H9 (cell line): ENCODE measurements at regions not wholly inside any gene's neighbourhood (a gene's known extent, or its start where the extent isn't known, plus 50 kb on each side); places are given as distances from the start of the nearest gene placed in this dataset.
A peak's percentile ranks its signal among the peaks of the same experiment; 100 is the strongest.

ENCODE experiments used
- DNase-seq: peaks from one replicate; pipeline ENCODE4 v3.0.0-alpha.2; 2017
- H2AFZ ChIP-seq: one replicate; pipeline ENCODE4 v1.6.1; 2013; ENCODE audit warnings: mild to moderate bottlenecking, low read length, control low read depth, moderate library complexity
- H2AK5ac ChIP-seq: 2 replicates; pipeline ENCODE4 v1.6.1; 2013; ENCODE audit warnings: low read length, control low read depth, mixed read lengths; ENCODE audit not compliant: insufficient read length
- H2BK120ac ChIP-seq: one replicate; pipeline ENCODE4 v1.6.1; 2013; ENCODE audit warnings: low read depth, mild to moderate bottlenecking, low read length, control low read depth, inconsistent platforms; ENCODE audit not compliant: poor library complexity, severe bottlenecking
- H2BK12ac ChIP-seq: 2 replicates; pipeline ENCODE4 v1.6.1; 2013; ENCODE audit warnings: low read length, control low read depth, mixed read lengths, low read depth; ENCODE audit not compliant: insufficient read length
- H2BK15ac ChIP-seq: 2 replicates; pipeline ENCODE4 v1.6.1; 2013; ENCODE audit warnings: low read depth, low read length, control low read depth
- H2BK20ac ChIP-seq: one replicate; pipeline ENCODE4 v1.6.1; 2013; ENCODE audit warnings: low read depth, mild to moderate bottlenecking, low read length, control low read depth, inconsistent platforms; ENCODE audit not compliant: poor library complexity, severe bottlenecking
- H2BK5ac ChIP-seq: 2 replicates; pipeline ENCODE4 v1.6.1; 2013; ENCODE audit warnings: low read length, control low read depth, mixed read lengths; ENCODE audit not compliant: insufficient read length
- H3K14ac ChIP-seq: 2 replicates; pipeline ENCODE4 v1.6.1; 2013; ENCODE audit warnings: low read length, control low read depth; ENCODE audit not compliant: insufficient read depth
- H3K18ac ChIP-seq: 2 replicates; pipeline ENCODE4 v1.6.1; 2013; ENCODE audit warnings: low read depth, mild to moderate bottlenecking, mixed read lengths, low read length, control low read depth; ENCODE audit not compliant: insufficient read length
- H3K23ac ChIP-seq: 2 replicates; pipeline ENCODE4 v1.6.1; 2013; ENCODE audit warnings: low read length, control low read depth, mixed read lengths, low read depth; ENCODE audit not compliant: insufficient read length
- H3K23me2 ChIP-seq: 2 replicates; pipeline ENCODE4 v1.6.1; 2013; ENCODE audit warnings: low read depth, mild to moderate bottlenecking, mixed read lengths, low read length, control low read depth; ENCODE audit not compliant: insufficient read length, poor library complexity, severe bottlenecking
- H3K27ac ChIP-seq: 2 replicates; pipeline ENCODE4 v1.5.1; 2013; ENCODE audit warnings: low read length, control low read depth, mixed read lengths, low read depth; ENCODE audit not compliant: insufficient read length
- H3K27me3 ChIP-seq: 2 replicates; pipeline ENCODE4 v1.6.1; 2013; ENCODE audit warnings: low read length, control low read depth, inconsistent platforms; ENCODE audit not compliant: insufficient read depth
- H3K4ac ChIP-seq: 2 replicates; pipeline ENCODE4 v1.6.1; 2013; ENCODE audit warnings: low read depth, mild to moderate bottlenecking, control low read depth, inconsistent platforms, low read length, moderate library complexity
- H3K4me1 ChIP-seq: 2 replicates; pipeline ENCODE4 v1.6.1; 2013; ENCODE audit warnings: low read length, control low read depth, inconsistent platforms; ENCODE audit not compliant: insufficient read depth
- H3K4me2 ChIP-seq: 2 replicates; pipeline ENCODE4 v1.6.1; 2013; ENCODE audit warnings: low read length, control low read depth, mixed read lengths; ENCODE audit not compliant: insufficient read length, insufficient read depth
- H3K56ac ChIP-seq: 2 replicates; pipeline ENCODE4 v1.6.1; 2013; ENCODE audit warnings: low read depth, mild to moderate bottlenecking, mixed read lengths, low read length, control low read depth; ENCODE audit not compliant: insufficient read length
- H3K79me1 ChIP-seq: 2 replicates; pipeline ENCODE4 v1.6.1; 2013; ENCODE audit warnings: low read depth, mild to moderate bottlenecking, moderate library complexity, low read length, control low read depth, inconsistent platforms; ENCODE audit not compliant: insufficient read depth, poor library complexity, severe bottlenecking
- H3K79me2 ChIP-seq: 2 replicates; pipeline ENCODE4 v1.6.1; 2013; ENCODE audit warnings: low read length, control low read depth, inconsistent platforms; ENCODE audit not compliant: insufficient read depth
- H3K9ac ChIP-seq: 2 replicates; pipeline ENCODE4 v1.6.1; 2013; ENCODE audit warnings: low read length, control low read depth, mixed read lengths; ENCODE audit not compliant: insufficient read length; ENCODE audit errors: extremely low read depth
- H3K9me3 ChIP-seq: one replicate; pipeline ENCODE4 v1.6.1; 2013; ENCODE audit warnings: low read depth, low read length, inconsistent platforms; ENCODE audit not compliant: control insufficient read depth
- H3T11ph ChIP-seq: one replicate; pipeline ENCODE4 v1.6.1; 2013; ENCODE audit warnings: mild to moderate bottlenecking, low read length, control low read depth, inconsistent platforms
- H4K20me1 ChIP-seq: one replicate; pipeline ENCODE4 v1.6.1; 2013; ENCODE audit not compliant: control insufficient read depth, insufficient read length, insufficient read depth
- H4K5ac ChIP-seq: 2 replicates; pipeline ENCODE4 v1.6.1; 2013; ENCODE audit warnings: low read depth, mild to moderate bottlenecking, mixed read lengths, low read length, control low read depth; ENCODE audit not compliant: insufficient read length
- H4K8ac ChIP-seq: replicated peaks from 2 replicates; pipeline ENCODE4 v1.6.1; 2013; ENCODE audit warnings: low read length, control low read depth, mixed read lengths, low read depth; ENCODE audit not compliant: insufficient read length
- H4K91ac ChIP-seq: 2 replicates; pipeline ENCODE4 v1.6.1; 2013; ENCODE audit warnings: low read depth, mild to moderate bottlenecking, moderate library complexity, mixed read lengths, low read length, control low read depth; ENCODE audit not compliant: insufficient read length
- H3K27ac Mint-ChIP-seq, 3 experiments: 2 replicates in 2 of 3; 3 replicates in 1 of 3; pipeline ENCODE4 v1.8.0; 2020 to 2021; ENCODE audit warnings: mixed read lengths in 3 of 3, mild to moderate bottlenecking in 1 of 3, moderate library complexity in 1 of 3
- H3K27me3 Mint-ChIP-seq: 2 replicates; pipeline ENCODE4 v1.8.0; 2021; ENCODE audit warnings: low read depth, mild to moderate bottlenecking, moderate library complexity, mixed read lengths
- H3K36me3 Mint-ChIP-seq, 3 experiments: 2 replicates in 2 of 3; 3 replicates in 1 of 3; pipeline ENCODE4 v1.8.0; 2020 to 2021; ENCODE audit warnings: low read depth in 3 of 3, mixed read lengths in 3 of 3; ENCODE audit not compliant: insufficient read depth in 1 of 3
- H3K4me1 Mint-ChIP-seq, 2 experiments: 2 replicates each; pipeline ENCODE4 v1.8.0; 2020; ENCODE audit warnings: mixed read lengths in 2 of 2
- H3K4me3 Mint-ChIP-seq, 2 experiments: 2 replicates in 1 of 2; 3 replicates in 1 of 2; pipeline ENCODE4 v1.8.0; 2020 to 2021; ENCODE audit warnings: mild to moderate bottlenecking in 2 of 2, mixed read lengths in 2 of 2, moderate library complexity in 1 of 2
- H3K9me3 Mint-ChIP-seq, 2 experiments: 2 replicates in 1 of 2; 3 replicates in 1 of 2; pipeline ENCODE4 v1.8.0; 2020; ENCODE audit warnings: mild to moderate bottlenecking in 2 of 2, mixed read lengths in 2 of 2, moderate library complexity in 1 of 2
- CTCF ChIP-seq: fragments of 200-600 bp; sonication (generic); conservative IDR thresholded peaks from 3 replicates; pipeline ENCODE4 v1.8.0; 2021; ENCODE audit warnings: antibody characterized with exemption, mild to moderate bottlenecking
- WGBS: extraction: QIAGEN DNeasy Blood & Tissue Kit; methylation state at CpG from one replicate; pipeline ENCODE4 v1.1.7; 2013; ENCODE audit warnings: missing lambda C conversion rate, low lambda C conversion rate, mixed read lengths; ENCODE audit not compliant: insufficient read length; ENCODE audit errors: extremely low coverage; 5-methylcytosine and 5-hydroxymethylcytosine counted together

DNA sequence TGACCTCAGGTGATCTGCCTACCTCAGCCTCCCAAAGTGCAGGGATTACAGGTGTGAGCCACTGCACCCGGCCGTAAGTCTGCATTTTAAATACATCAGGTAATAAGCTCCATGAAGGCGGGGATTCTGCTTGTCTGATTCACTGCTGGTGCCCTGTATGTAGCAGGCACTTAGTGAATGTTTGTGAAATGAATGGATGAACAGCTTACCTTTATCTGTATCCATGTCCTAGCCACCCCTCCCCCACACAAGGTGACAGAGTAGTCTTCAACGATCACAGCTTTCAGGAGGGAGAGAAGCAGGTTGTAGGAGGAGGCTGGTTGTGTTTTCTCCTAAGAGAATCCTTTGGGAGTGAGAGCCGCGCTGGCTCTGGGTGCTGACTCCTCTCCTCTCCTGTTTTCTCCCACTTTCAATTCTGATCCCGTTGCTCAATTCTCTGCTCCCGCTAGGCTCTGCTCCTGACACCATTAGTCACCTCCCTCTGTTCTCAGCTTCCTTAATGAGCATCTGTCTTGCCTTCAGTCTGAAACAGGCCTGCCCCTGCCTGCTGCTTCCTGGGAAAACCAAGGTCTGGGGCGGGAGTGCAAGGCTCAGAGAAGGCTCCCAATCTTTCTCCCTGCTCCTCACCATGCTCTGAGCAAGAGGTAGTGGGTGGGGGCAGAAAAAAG lies 88.8 kb upstream of the CTNNA1 start:
- Histone ChIP-seq H4K20me1 (no peaks in the 10 kb centered on the region), H3K4me2 (no peak overlapping the region), H2BK15ac (no peak overlapping the region), H3K23ac (no peak overlapping the region), H3K27ac (no peak overlapping the region), H3K56ac (no peak overlapping the region), H2AK5ac (no peak overlapping the region), H3K18ac (no peak overlapping the region), H2AFZ (no peak overlapping the region), H4K8ac (no peak overlapping the region), H2BK5ac (no peak overlapping the region), H4K5ac (no peak overlapping the region), H2BK20ac (no peak overlapping the region), H3K4me1 (peaks cover 3% of the 10 kb centered on the region; the same call in 1 of the 2 replicates), H3K9ac (no peak overlapping the region), H4K91ac (no peak overlapping the region), H2BK120ac (no peak overlapping the region), H3K9me3 (no peaks in the 10 kb centered on the region), H3K79me2 (no peaks in the 10 kb centered on the region), H3K14ac (no peak overlapping the region), H2BK12ac (no peak overlapping the region), H3K23me2 (no peaks in the 10 kb centered on the region), H3T11ph (no peak overlapping the region), H3K79me1 (no peaks in the 10 kb centered on the region), H3K27me3 (no peaks in the 10 kb centered on the region; the same call in 1 of the 2 replicates), H3K4ac (no peak overlapping the region)
- no peak for TF ChIP-seq CTCF
- Mint-ChIP-seq H3K4me3 (no peak overlapping the region), H3K9me3 (no peaks in the 10 kb centered on the region), H3K27me3 (peaks cover 2% of the 10 kb centered on the region; the same call in 1 of the 2 replicates), H3K4me1 (peaks cover 26 to 28% of the 10 kb centered on the region in 2 experiments), H3K36me3 (no peaks in the 10 kb centered on the region; a peak in 1 of 7 replicates), H3K27ac (peak overlapping the region in 2 of 3 experiments; percentile 27 to 85; a peak in 4 of 7 replicates)
- no peak for DNase-seq
- no CpG with 5 or more reads among the region's 9 CpGs for WGBS
